ENCODE measurements at regions not wholly inside any gene's neighbourhood (a gene's known extent, or its start where the extent isn't known, plus 50 kb on each side); places are given as distances from the start of the nearest gene placed in this dataset.

DNA sequence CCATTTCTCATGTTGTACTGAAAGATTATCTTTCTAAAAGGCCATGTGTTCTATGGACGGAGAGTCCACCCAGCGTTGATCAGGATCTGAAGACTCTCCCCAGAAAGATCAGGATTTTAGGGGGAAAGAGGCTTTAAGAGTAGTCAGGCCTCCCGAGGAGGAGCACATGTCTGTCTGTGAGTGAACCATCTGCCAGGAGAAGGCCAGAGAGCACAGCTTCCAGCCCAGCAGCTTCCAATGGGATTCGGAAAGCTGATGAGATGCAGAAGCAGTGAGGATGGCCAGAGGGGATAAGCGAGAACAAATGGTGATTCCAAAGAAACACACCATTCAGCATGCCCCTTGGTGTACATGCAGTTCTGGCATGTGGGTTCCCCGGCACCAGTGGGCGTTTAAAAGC is 88.5 kb upstream of the TCERG1L start (continued):
- TF ChIP-seq POLR2AphosphoS2 (conservative IDR thresholded peaks at IDR 0.05; ENCODE audit: low read length) (no peak), CBX2 (IDR thresholded peaks at IDR 0.05; ENCODE audit: borderline replicate concordance, low read depth) (no peak), HOXB5 (CRISPR knock-in tag; IDR thresholded peaks at IDR 0.05) (no peak), BHLHE40 (IDR thresholded peaks at IDR 0.05; ENCODE audit: low read depth, low read length) (no peak), ZNF302 (CRISPR knock-in tag; IDR thresholded peaks at IDR 0.05) (no peak)

GRCh38 chr10:131400513-131400912 is 89.0 kb upstream of the TCERG1L start:
- Histone ChIP-seq H3K9me3 (no peaks in the 10 kb centered on the region), H3K4me2 (no peak overlapping the region), H3K4me3 (no peak overlapping the region), H3K27ac (no peak overlapping the region), H3K4me1 (no peaks in the 10 kb centered on the region)
- ChIA-PET POLR2A (no interaction called here), CTCF (no interaction called here)
- DNase-seq (ENCODE audit: low read depth in 1 of 2, low spot score in 1 of 2) (no peak), FAIRE-seq (no peak), ATAC-seq (no peak)
- TF ChIP-seq POLR2AphosphoS2 (conservative IDR thresholded peaks at IDR 0.05; ENCODE audit: low read length) (no peak), NFE2L2 (conservative IDR thresholded peaks at IDR 0.05; ENCODE audit: low read length) (no peak), POLR2A (IDR thresholded peaks at IDR 0.05; ENCODE audit: low read length) (no peak), EHF (CRISPR knock-in tag; IDR thresholded peaks at IDR 0.05) (no peak), ESRRA (IDR thresholded peaks at IDR 0.05; ENCODE audit: borderline replicate concordance, low read length) (no peak), RCOR1 (IDR thresholded peaks at IDR 0.05; ENCODE audit: low read depth, low read length) (no peak)
- TF ChIP-seq, protein P1, sequence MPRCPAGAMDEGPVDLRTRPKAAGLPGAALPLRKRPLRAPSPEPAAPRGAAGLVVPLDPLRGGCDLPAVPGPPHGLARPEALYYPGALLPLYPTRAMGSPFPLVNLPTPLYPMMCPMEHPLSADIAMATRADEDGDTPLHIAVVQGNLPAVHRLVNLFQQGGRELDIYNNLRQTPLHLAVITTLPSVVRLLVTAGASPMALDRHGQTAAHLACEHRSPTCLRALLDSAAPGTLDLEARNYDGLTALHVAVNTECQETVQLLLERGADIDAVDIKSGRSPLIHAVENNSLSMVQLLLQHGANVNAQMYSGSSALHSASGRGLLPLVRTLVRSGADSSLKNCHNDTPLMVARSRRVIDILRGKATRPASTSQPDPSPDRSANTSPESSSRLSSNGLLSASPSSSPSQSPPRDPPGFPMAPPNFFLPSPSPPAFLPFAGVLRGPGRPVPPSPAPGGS (IDR thresholded peaks at IDR 0.05): no peak
- TF ChIP-seq, protein P2, sequence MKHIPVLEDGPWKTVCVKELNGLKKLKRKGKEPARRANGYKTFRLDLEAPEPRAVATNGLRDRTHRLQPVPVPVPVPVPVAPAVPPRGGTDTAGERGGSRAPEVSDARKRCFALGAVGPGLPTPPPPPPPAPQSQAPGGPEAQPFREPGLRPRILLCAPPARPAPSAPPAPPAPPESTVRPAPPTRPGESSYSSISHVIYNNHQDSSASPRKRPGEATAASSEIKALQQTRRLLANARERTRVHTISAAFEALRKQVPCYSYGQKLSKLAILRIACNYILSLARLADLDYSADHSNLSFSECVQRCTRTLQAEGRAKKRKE (CRISPR knock-in tag; IDR thresholded peaks at IDR 0.05; ENCODE audit: low read depth): no peak
- WGBS (ENCODE audit: missing lambda C conversion rate): no CpG with 5 or more reads among the region's 5 CpGs

- no peak for TF ChIP-seq HOXB13 (CRISPR knock-in tag; IDR thresholded peaks at IDR 0.05; ENCODE audit: low read depth)
- no peak for TF ChIP-seq SMC3 (IDR thresholded peaks at IDR 0.05)
- TF ChIP-seq EHF (CRISPR knock-in tag; IDR thresholded peaks at IDR 0.05): no peak
- TF ChIP-seq ESRRA (IDR thresholded peaks at IDR 0.05; ENCODE audit: borderline replicate concordance, low read length): no peak
- no peak for TF ChIP-seq ZFP36 (IDR thresholded peaks at IDR 0.05; ENCODE audit: borderline replicate concordance, partially characterized antibody)
- TF ChIP-seq JUN (IDR thresholded peaks at IDR 0.05): no peak
- no peak for TF ChIP-seq RNF2 (IDR thresholded peaks at IDR 0.05; ENCODE audit: borderline replicate concordance, low read depth)
- TF ChIP-seq USF2 (IDR thresholded peaks at IDR 0.05): no peak
- no peak for TF ChIP-seq FOXS1 (CRISPR knock-in tag; IDR thresholded peaks at IDR 0.05)
- no peak for TF ChIP-seq SREBF2 (IDR thresholded peaks at IDR 0.05)
- TF ChIP-seq, protein P3, sequence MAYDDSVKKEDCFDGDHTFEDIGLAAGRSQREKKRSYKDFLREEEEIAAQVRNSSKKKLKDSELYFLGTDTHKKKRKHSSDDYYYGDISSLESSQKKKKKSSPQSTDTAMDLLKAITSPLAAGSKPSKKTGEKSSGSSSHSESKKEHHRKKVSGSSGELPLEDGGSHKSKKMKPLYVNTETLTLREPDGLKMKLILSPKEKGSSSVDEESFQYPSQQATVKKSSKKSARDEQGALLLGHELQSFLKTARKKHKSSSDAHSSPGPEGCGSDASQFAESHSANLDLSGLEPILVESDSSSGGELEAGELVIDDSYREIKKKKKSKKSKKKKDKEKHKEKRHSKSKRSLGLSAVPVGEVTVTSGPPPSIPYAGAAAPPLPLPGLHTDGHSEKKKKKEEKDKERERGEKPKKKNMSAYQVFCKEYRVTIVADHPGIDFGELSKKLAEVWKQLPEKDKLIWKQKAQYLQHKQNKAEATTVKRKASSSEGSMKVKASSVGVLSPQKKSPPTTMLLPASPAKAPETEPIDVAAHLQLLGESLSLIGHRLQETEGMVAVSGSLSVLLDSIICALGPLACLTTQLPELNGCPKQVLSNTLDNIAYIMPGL (CRISPR knock-in tag; IDR thresholded peaks at IDR 0.05; ENCODE audit: borderline replicate concordance): no peak
- no peak for TF ChIP-seq KDM1A (IDR thresholded peaks at IDR 0.05; ENCODE audit: low read depth)
- H3K9me3 ChIP-seq: no peaks in the 10 kb centered on the region
- no peaks in the 10 kb centered on the region for H3K4me1 ChIP-seq
- no peak overlapping the region for H3K27ac ChIP-seq
- no peak overlapping the region for H3K4me2 ChIP-seq
- FAIRE-seq: no peak
- no peak for DNase-seq (ENCODE audit: low read depth in 1 of 2, low spot score in 1 of 2)
- ChIA-PET CTCF (interaction anchor here (1.2 kb wide), 1 partner anchor 9 kb away, joined by 3 read pairs; no protein-coding TSS in a partner anchor), POLR2A (no interaction called here)
- H3K4me3 ChIP-seq: no peak overlapping the region
- ATAC-seq: no peak
- WGBS (ENCODE audit: missing lambda C conversion rate): 41% methylated on average over 30 of the region's 36 CpGs
Measured at GRCh38 chr10:131402771-131403650, 91.5 kb upstream of the TCERG1L start.
